ENCODE measurements at regions not wholly inside any gene's neighbourhood (a gene's known extent, or its start where the extent isn't known, plus 50 kb on each side); places are given as distances from the start of the nearest gene placed in this dataset.

DNA sequence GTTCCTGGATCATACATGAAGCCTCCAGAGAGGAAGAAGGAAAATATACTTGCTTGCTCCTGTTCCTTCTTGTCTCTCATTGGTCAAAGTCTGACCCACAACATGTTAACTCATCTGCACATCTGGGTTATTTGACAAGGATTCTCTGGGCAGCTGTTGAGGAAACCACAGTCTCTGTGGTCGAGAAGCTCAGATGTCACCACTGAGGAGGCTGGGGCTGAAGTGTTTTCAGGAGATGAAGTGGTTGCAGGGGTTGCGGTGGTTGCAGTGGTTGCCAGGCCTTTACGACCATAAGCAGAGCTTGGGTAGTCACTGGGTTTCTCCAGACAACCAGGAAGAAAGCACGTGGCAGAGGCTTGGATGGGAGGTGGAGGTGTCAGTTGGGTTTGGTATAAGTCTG, 265.0 kb upstream of the LRIG3 start:
- TF ChIP-seq, protein P1, sequence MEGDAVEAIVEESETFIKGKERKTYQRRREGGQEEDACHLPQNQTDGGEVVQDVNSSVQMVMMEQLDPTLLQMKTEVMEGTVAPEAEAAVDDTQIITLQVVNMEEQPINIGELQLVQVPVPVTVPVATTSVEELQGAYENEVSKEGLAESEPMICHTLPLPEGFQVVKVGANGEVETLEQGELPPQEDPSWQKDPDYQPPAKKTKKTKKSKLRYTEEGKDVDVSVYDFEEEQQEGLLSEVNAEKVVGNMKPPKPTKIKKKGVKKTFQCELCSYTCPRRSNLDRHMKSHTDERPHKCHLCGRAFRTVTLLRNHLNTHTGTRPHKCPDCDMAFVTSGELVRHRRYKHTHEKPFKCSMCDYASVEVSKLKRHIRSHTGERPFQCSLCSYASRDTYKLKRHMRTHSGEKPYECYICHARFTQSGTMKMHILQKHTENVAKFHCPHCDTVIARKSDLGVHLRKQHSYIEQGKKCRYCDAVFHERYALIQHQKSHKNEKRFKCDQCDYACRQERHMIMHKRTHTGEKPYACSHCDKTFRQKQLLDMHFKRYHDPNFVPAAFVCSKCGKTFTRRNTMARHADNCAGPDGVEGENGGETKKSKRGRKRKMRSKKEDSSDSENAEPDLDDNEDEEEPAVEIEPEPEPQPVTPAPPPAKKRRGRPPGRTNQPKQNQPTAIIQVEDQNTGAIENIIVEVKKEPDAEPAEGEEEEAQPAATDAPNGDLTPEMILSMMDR (IDR thresholded peaks at IDR 0.05): no peak
- TF ChIP-seq POLR2A (IDR thresholded peaks at IDR 0.05): no peak
